Bone marrow (tissue), 2 donors: ENCODE measurements at regions not wholly inside any gene's neighbourhood (a gene's known extent, or its start where the extent isn't known, plus 50 kb on each side); places are given as distances from the start of the nearest gene placed in this dataset.
"Not testable (repeated sequence)": the region's sequence is repeated elsewhere in the genome, so short reads cannot be mapped to it uniquely, and the experiment has no call there.

Source experiments
- DNase-seq, 2 donors: peaks; one replicate each; lab custom pipeline; 2025; lab: John Stamatoyannopoulos, UW

GRCh38 chr16:58820411-58820810 is 86.3 kb upstream of the GOT2 start:
- DNase-seq, result no peak

GRCh38 chr16:58815181-58815888 is 81.2 kb upstream of the GOT2 start:
- no peak for DNase-seq

GRCh38 chr16:58814348-58814801 is 80.3 kb upstream of the GOT2 start:
- no peak for DNase-seq

DNA sequence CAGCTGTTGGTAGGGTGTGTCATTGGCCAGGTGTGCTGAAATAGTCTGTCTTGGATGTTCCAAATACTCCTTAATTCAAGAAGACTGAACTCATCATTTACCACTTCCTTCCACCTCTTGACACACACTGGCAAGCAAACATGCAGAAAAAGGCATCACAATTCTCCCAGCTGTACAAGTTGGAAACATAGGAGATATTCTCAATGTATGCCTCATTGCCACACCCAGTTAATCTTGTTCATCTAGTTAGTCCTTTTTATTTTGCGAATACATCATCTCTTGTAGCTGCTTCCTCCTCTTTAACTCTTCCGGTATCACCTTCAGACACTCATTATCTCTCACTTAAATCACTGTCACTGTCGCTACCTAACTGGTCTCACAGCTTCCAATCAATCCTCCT is 75.1 kb upstream of the GOT2 start:
- DNase-seq, result no peak

- DNase-seq, result no peak
These were observed 73.2 kb upstream of the GOT2 start for GRCh38 chr16:58807276-58807675.

GRCh38 chr16:58801838-58802237 is 67.7 kb upstream of the GOT2 start:
- DNase-seq, result no peak

DNA sequence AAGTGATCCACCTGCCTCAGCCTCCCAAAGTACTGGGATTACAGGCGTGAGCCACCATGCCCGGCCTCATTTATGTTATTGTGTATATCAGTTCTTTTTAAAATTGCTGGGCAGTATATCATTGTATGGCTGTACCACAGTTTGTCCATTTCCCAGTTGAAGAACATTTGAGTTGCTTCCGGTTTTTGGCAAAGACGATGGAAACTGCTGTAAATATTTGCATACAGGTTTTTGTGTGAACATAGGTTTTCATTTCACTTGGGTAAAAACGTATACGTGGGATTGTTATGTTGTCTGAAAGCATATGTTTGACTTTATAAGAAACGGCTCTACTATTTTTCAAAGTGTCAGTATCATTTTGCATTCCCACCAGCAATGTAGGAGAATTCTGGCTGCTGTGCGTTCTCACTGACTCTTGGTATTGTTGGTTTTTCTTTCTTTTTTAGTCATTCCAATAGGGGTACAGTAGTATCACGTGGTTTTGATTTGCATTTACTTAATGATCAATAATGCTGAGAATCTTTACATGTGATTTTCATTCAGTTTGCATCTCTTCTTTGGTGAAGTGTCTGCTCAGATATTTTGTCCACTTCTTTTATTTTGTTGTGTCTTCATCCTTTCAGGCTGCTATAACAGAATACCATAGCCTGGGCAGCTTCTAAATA is 63.2 kb upstream of the GOT2 start:
- no peak for DNase-seq

- no peak for DNase-seq
These were observed 59.2 kb upstream of the GOT2 start for GRCh38 chr16:58793366-58793765.

DNA sequence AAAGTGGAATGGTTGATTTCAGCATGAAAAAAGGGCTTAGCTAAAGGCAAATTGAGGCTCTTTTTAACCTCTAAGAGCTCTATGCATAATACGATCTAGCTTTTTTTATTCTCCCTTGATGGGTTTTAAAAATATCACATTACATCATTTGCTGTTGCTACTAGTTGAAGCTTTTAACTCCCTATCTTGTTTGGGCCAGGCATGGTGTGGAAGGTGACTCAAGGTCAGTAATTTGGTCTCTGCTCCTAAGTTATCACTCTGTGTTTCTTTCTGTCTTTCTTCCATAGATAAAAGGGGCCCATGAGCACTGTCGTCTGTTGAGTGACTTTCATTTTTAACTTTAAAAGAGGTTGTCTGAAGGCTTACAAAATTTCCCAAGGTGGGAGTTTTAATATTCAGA is 58.1 kb upstream of the GOT2 start:
- DNase-seq, result no peak

DNA sequence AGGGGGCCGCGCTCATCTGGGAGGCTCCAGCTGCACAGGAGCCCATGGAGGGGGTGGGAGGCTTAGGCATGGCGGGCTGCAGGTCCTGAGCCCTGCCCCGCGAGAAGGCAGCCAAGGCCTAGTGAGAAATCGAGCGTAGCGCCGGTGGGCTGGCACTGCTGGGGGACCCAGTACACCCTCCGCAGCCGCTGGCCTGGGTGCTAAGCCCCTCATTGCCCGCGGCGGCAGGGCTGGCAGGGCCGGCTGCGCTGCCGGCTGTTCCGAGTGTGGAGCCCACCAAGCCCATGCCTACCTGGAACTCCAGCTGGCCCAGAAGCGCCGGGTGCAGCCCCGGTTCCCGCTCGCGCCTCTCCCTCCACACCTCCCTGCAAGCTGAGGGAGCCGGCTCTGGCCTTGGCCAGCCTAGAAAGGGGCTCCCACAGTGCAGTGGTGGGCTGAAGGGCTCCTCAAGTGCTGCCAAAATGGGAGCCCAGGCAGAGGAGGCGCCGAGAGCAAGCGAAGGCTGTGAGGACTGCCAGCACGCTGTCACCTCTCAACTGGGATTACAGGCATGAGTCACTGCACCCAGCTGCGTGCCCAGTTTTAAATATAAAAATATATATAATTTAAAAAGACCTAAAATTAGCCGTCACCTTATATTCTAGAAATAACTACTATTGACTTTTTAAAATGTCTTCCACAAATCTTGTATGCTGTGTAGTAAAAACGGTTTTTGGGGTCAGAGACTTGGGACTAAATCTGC is 56.9 kb upstream of the GOT2 start:
- DNase-seq, result not testable (repeated sequence)

- DNase-seq, result no peak
These were observed 55.2 kb upstream of the GOT2 start for GRCh38 chr16:58789351-58789750.
